GM18502 (cell line): ENCODE measurements at regions not wholly inside any gene's neighbourhood (a gene's known extent, or its start where the extent isn't known, plus 50 kb on each side); places are given as distances from the start of the nearest gene placed in this dataset.
"Not testable (repeated sequence)": the region's sequence is repeated elsewhere in the genome, so short reads cannot be mapped to it uniquely, and the experiment has no call there.

Experiments used
- ATAC-seq: cut with Tn5 transposase; IDR thresholded peaks from one replicate; pipeline ENCODE4 v1.9.1; 2021; ENCODE audit warnings: mild to moderate bottlenecking; ENCODE audit not compliant: unreplicated experiment, poor library complexity

DNA sequence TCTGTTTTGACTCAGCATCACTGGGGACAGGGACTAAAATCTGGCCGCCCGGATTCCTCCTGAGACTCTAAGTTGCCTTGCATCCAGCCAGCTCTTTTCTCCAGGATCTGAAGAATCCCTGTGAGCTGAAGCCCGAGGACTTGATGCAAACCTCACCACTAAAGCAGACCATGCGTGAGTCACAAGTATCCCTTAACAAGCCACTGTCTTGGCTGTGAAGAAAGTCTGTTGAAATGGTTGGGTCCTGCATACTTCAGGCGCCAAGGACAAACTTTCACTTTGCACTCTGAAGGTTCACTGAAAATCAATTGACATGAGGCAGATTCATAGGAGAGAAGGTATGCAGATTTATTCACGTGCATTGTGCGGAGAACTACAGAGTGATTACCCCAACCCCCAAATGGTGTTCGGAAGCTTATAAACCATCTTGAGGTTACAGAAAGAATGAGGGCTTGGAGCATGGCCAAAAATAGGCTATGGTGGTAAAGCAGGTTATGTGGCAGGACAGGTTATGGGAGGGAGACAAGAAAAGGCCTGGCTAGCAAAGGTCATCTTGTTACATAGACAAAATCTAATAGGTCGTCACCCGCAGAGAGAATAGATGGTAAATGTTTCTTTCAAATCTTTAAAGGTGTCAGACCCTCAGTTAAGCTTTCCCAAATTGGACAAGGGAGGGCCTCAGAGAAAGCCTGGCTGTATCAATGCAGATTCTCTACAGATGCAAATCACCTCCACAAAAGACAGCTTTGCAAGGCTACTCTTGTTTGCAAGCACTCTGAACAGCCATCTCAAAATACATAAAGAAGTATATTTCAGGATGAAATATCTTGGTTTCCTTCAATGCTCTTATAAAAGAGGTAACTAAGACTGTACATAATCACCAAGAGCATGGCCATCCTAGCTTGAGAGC, 126.3 kb upstream of the PLAAT1 start:
- ATAC-seq = no peak

DNA sequence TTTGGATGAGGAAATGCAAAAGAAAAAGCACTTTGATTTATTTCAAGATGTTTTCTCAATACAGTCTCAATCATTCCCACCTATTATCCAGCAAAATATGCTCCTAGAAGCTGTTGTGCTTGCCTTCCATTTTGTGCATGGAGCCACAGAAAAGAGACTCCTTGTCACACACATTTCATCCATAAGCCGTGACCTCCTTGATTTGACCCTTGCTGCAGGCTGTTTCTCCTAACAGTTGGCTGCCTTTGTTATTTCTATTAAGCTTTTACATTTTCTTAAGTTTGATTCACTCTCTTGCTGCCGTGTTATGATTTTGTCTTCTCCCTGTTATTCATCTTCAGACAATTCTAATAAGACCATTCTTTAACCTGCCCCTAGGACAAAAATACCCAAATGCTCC, 124.2 kb upstream of the PLAAT1 start:
- ATAC-seq = no peak

DNA sequence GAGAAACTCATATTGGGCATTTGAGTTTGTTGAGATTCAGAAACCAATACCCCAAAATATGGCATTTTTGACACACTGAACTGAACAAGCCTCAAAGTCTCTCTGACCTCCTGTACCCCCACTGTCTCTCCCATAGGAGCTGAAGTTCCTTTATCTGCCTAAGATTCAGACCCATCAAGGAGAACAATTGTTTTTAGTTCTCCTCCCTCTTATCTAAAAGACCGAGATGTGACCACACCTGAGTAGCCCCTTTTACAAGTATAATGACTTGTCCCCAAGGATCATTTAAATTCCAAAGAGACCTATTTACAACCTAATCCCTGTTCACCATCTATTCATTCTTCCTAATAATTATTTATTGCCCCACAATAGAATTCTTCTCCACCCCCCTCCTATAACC, 122.1 kb upstream of the PLAAT1 start:
- ATAC-seq = no peak

DNA sequence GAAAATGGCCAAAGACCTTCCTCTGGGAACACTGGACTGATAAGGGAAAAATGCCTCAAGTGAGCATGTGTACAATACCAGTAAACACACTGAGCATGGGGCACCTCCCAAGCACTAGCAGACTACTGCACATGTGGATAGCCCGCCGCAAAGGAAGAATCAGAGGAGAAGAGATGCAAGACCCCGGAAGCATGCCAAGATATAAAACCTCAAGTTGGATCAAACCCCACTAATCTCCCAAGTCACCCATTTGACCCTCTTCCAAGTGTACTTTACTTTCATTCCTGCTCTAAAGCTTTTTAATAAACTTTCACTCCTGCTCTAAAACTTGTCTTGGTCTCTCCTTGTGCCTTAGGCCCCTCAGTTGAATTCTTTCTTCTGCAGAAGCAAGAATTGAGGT, 121.1 kb upstream of the PLAAT1 start:
- no peak for ATAC-seq

DNA sequence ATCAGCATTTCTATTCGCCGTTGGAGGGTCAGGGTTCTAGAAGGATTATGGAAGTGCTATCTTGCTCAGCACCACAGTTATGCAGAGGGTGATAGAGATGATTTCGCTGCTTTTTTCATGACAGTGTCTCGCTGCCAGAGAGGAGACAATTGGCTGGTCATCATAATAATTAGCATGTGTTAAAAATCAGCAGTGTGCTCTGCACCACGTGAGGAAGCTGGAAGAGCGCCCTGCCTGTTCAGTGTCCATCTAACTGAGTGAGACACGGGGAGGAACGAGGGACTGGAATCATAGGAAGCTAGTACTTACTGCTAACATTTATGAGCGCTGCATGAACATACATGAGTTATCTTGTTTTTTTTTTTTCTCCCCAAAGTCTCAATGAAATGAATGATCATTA, 116.2 kb upstream of the PLAAT1 start:
- no peak for ATAC-seq

DNA sequence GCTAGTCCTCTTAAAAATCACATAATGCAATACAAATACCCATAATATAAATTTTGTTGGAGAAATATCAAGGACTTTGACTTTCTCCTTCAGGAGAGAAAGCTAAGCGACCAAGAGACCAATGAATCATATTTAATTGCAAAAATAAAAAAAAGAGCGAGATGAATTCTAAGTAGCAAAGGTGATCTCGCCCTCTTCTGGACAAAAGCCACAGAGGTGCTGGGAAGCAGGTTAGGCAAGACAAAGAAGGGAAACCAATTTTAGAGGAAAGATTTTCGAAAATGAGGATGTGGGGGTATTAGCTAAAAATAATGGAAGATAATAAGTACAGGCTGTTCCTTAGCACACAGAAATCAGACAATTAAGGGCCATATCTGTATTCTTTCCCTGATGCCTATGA, 111.4 kb upstream of the PLAAT1 start:
- ATAC-seq = no peak

DNA sequence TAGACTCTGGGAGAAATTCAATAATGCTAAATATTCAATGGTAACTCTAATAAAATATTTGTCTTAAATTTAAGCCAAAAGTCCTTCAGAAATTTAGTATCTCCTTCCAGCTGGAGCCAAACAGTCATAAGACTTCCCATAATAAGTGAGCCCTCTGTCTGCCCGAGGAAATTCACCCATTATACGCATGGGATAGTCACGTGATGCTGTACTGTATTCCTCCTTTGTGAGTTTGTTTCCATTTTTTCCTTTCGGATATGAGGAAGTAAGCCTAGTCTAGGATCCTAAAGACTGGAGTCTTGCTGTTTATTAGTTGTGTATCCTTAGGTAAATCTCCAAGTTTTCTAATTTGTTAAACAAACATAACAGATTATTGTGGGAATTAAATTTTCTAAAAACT, 110.4 kb upstream of the PLAAT1 start:
- ATAC-seq = no peak

DNA sequence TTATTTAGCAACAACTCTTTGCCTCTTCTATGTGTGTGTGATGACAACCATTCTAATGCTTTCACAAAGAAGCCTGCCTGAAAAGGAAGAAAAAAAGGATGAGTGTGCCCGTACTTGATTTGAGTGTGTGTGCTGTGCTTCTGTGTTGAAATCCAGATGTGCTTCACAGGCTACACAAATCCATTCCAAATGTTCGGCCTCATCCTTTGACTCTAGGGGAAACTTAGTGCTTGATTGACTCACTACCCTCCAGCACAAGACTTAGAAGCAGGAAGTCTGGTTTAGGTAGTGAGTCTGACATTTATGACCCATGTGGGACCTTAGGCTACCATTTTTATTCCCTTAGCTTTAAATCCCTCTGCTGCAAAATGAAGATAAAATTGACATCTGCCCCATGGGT, 108.8 kb upstream of the PLAAT1 start:
- no peak for ATAC-seq

DNA sequence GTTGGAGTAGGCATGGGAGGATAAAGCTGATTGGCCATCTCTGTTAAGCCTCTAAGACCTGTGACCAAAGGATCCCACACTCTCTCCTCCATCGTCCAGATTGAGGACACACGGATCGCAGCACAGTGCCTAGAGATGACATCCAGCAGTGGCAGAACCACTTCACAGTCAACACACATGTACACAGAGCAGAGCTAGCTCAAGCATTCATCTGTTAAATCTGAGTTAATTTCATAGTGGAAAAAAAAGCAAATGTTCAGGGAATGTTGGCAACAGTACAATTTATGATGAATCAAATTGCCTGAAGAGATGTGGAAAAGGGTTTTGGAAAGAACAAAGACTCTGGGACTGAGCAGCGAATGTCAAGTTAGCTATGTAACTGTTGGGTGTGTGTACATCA, 108.1 kb upstream of the PLAAT1 start:
- ATAC-seq = no peak

DNA sequence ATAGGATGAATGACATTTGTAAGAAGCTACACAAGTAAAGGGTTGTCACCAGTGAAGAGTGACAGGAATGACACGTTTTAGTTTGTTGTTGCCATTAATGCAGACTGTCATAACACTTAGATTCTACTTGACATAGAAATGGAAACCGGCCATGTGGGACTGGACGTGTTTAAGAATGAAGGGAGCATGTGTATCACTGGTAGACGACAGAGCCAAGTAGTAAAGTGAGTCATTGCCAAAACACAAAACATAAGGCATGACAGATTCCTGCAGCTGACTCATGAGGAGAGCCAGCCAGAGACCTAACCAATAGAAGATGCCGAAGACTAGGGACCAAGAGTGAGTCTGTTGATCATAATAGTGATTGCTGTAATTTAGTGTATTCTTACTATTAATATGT, 106.2 kb upstream of the PLAAT1 start:
- ATAC-seq = no peak

DNA sequence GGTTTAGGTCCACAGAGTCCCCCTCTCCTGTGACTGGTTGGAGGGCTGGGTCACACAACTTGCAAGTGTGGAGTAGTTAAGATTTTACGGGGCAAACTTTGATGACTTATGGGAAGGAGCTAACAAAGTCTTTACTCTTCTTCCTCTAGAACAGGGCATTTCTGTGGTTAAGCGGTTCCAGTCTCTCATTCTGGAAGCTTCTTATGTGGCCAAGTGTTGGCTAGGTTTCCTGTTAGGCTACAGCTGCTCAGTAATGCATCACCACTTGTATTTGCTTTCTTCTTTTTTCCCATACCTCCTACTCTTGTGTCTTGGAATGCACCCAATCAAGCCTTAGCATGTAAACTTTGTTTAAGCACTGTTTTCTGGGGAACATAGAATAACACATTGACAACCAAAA, 100.6 kb upstream of the PLAAT1 start:
- ATAC-seq = no peak

DNA sequence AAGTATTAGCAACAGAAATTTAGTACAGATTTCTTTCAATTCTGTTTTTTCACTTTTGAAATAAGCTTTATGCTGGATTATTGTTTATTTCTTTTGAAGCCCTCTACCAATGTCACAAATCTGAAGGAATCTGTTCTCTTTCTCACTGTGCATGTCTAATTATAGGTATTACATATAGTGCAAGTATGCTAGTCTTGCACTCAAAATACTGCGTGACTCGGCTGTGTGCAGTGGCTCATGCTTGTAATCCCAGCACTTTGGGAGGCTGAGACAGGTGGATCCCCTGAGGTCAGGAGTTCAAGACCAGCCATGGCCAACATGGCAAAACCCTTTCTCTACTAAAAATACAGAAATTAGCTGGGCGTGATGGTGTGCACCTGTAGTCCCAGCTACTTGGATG, 95.8 kb upstream of the PLAAT1 start:
- ATAC-seq = no peak

DNA sequence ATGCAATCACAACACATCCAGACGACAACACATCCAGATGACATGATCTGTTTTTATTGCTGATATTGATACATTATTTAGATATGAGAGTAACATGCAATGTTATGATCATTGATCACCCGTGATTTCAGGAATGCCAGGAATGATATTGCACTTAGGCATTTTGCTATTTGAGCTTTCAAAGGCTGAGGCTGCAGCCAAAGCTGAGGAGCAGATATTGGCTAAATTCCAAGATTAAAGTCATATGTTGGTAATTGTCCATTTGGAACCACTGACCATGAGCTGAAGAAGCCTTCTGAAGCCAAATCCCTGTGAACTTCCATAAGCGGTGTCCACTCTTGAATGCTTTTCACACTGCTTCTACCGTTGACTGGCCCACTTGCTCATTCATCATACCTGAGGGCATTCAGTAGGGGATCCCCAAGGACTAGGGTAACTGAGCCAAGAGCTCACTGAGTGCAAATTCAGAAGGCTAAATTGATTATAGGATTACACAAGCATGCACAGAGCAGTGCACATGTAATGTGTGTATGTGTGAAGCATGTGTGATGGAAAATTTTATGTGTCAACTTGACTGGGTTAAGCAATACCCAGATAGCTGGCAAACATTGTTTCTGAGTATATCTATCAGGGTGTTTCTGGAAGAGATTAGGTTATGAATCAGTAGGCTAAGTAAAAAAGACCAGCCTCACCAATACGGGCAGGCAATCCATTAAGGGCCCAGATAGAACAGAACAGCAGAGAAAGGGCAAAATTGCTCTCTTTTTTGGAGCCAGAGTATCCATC, 92.1 kb upstream of the PLAAT1 start:
- ATAC-seq = no peak

DNA sequence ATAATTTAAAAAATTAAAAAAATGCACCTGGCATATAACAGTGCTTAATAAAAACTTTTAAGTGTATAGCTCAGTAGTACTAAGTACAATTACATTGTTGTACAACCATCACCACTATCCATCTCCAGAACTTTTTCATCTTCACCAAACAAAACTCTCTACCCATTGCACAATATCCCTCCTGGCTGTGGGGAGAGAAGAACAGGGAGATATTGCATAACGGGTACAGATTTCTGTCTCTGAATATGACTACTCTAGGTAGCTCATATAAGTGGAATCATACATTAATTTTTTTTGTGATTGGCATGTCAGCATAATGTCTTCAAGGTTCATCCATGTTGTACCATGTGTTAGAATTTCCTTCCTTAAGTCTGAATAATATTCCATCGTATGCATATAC, 91.0 kb upstream of the PLAAT1 start:
- ATAC-seq = no peak

DNA sequence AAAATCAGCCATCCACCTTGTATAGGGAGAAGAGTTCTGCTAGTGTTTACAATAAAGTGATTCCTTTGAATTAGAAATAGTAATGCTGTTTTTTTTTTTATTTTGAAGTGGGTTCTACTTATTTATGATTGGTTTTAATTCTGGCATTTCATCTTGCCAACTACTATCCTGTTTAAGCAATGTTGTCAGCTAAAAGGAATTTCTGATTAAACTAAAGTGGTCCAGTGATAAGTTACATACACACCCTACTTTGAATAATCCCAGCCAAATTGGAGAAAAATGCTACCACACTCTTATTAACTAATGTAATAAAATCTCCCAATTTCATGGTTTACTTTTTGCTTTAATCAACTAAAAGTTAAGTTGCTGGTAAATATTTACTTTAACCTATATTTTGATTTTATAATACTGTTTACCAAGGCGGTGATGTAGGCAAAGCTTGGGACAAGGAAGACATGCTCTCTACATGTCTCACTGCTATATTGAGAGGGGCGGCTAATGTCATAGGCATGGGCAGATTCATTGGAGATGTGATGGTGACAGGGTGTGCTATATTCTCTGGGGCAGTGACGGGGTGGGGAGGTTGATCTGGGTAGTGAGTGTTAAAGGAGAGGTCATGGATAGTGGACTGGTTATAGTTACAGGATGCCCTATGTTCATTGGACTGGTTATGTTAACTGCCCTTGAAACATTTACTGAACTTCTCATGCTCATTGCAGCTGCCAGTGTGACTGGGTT, 85.8 kb upstream of the PLAAT1 start:
- ATAC-seq = not testable (repeated sequence)

DNA sequence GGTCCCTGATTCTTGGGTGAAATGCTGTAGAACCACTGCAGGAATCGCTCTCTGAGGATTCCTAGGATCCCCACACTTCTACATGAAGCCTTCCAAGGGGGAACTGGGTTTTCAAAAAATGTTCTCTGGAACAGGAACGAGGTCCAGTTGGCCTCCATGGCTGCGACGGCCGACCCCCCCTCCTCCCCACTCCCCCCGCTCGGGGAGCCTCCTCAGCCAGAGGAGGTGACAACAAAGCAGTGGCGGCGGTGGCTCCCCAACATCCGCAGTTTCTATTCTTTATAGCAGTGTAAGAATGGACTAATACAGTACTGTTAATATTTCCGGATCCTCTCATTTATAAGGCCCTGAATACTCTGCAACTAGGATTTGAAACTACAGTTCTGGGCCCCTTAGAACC, 84.0 kb upstream of the PLAAT1 start:
- ATAC-seq = no peak

DNA sequence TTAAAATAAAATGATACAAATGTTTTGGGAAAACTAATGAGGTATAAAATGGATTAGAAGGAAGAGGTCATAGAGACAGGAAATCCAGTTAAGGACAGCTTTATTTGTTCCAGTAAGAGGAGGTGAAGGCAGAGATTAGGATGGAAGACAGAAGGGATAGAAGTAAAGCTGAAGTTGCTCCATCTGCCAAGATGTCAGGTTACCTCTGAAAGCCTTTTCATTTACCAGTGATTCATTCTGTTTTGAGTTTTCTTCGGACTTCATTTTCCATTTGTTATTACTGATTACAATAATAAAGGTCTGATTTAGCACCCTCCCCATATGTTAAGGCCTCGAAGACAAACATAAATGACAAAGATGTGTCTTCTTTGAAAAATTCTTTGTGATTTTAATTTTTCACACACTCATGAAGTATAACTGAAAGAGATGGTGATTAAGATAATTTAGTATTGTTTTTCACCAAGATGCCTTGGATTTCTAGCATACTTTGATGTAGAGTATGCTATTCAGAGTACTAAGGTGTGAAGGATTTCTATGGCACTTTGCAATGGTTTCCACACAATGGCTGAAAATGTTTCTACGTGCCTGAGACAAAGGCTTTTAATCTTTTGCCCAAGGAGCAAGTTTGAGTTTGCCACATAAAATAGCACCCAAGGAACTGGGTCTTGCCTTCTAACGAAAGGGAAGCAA, 75.4 kb upstream of the PLAAT1 start:
- no peak for ATAC-seq

DNA sequence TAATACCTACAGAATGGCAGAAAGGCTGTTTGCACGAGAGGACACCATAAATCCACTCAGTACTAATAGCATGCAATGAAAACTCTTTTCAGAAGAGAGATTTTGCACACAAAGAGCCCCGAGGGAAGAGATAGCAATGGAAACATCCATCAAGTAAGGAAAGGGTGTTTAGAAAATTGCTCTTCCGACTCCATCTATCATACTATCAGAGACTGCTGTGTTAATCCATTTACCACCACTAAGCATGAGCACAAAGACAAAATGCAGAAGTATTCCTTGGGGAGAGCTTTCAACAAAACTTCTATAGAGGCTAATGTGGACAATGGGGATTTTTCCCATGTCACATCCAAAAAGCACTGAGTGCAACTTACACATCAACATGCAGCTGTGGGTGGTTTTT, 72.1 kb upstream of the PLAAT1 start:
- no peak for ATAC-seq

DNA sequence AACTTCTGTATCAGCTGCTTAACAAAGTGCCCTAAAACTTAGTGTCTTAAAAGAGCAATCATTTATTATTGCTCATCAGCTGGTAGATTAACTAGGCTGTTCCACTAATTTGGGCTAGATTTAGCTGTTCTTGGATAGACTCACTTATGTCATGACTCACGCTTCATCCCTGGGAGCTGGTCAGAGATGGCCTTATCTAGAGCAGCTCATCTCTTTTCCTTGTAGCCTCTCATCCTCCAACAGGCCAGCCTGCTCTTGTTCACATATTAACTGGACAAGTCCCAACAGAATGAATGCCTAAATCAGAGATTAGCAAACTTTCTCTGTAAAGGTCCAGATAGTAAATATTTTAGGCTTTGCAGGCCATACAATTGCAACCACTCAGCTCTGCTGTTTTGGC, 66.9 kb upstream of the PLAAT1 start:
- ATAC-seq = no peak

DNA sequence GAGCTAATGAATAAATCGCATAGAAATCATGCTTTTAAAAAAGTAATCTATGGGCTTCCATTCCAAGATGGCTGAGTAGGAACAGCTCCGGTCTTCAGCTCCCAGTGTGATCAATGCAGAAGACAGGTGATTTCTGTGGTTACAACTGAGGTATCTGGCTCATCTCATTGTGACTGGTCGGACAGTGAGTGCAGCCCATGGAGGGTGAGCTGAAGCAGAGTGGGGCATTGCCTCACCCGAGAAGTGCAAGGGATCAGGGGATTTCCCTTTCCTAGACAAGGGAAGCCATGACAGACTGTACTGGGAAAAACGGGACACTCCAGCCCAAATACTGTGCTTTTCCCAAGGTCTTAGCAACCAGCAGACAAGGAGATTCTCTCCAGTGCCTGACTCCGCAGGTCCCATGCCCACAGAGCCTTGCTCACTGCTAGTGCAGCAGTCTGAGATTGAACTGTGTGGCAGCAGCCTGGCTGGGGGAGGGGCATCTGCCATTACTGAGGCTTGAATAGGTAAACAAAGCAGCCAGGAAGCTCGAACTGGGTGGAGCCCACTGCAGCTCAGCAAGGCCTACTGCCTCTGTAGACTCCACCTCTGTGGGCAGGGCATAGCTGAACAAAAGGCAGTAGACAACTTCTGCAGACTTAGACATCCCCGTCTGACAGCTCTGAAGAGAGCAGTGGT, 61.5 kb upstream of the PLAAT1 start:
- ATAC-seq = not testable (repeated sequence)
